ENCODE measurements at regions not wholly inside any gene's neighbourhood (a gene's known extent, or its start where the extent isn't known, plus 50 kb on each side); places are given as distances from the start of the nearest gene placed in this dataset.

DNA sequence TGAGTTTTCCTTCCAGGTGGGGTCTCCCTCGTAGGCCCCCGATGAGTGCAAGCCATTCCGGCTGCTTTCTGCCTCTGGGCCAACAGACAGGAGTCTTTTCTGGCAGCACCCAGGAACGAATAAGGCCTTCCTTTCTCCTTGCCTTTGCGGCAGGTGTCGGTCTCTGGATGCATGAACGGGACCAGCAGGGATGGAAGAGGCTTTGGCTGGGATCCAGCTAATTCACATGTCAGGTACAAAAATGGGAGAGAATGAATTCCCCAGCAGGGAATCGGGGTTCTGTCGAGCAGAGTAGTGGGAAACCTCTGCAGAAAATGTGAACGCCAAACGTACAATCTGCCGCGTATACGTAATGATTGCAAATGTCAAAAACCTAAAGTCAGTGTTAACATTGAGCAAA, 146.1 kb upstream of the TBL1X start:
- Histone ChIP-seq H3K36me3 (no peaks in the 10 kb centered on the region), H3K27ac (no peak overlapping the region), H3K9me3 (no peaks in the 10 kb centered on the region), H3K27me3 (no peaks in the 10 kb centered on the region), H3K4me3 (no peak overlapping the region), H3K4me1 (peaks cover 0 to 9% (median 3%) of the 10 kb centered on the region in 4 donors)
- 93 to 94% methylated on average over 14 of the region's 14 CpGs for WGBS, 2 donors
- DNase-seq, result no peak
- no peak for TF ChIP-seq CTCF (IDR thresholded peaks at IDR 0.05)
- no peak for TF ChIP-seq EP300 (IDR thresholded peaks at IDR 0.05)
- TF ChIP-seq POLR2AphosphoS5 (IDR thresholded peaks at IDR 0.05), result no peak
- no peak for TF ChIP-seq POLR2A (IDR thresholded peaks at IDR 0.05)
- intact Hi-C loops (cut with DNase I), result loop anchor here (10.0 kb wide), 1 partner anchor 146 kb away; the partner anchor contains the start of gene TBL1X

DNA sequence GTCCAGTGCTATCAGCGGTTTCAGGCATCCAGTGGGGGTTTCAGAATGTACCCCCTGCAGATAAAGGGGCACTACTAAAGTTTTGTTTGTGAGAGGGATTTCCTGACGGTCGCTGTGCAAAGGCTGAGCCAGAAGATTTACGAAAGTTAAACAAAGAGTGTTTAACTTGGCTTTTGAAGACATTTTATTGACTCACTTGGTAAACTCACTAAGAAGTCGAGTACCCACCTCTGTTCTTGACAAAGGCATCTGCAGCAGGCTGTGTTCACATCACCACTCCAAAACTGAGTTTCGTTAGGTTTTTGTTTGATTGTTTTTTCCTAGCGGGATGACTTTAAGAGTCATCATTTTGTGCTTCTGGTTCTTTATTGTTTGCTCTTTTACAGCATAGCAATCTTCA, 143.9 kb upstream of the TBL1X start:
- DNase-seq, result no peak
- Histone ChIP-seq H3K27ac (no peak overlapping the region), H3K4me1 (peaks cover 0 to 9% (median 3%) of the 10 kb centered on the region in 4 donors), H3K4me3 (no peak overlapping the region), H3K9me3 (no peaks in the 10 kb centered on the region), H3K36me3 (no peaks in the 10 kb centered on the region), H3K27me3 (no peaks in the 10 kb centered on the region)
- TF ChIP-seq POLR2AphosphoS5 (IDR thresholded peaks at IDR 0.05), result no peak
- no peak for TF ChIP-seq CTCF (IDR thresholded peaks at IDR 0.05)
- TF ChIP-seq EP300 (IDR thresholded peaks at IDR 0.05), result no peak
- no peak for TF ChIP-seq POLR2A (IDR thresholded peaks at IDR 0.05)
- WGBS, 2 donors, result 12 to 58% methylated on average over 7 of the region's 7 CpGs
- intact Hi-C loops (cut with DNase I), result no loop called here

DNA sequence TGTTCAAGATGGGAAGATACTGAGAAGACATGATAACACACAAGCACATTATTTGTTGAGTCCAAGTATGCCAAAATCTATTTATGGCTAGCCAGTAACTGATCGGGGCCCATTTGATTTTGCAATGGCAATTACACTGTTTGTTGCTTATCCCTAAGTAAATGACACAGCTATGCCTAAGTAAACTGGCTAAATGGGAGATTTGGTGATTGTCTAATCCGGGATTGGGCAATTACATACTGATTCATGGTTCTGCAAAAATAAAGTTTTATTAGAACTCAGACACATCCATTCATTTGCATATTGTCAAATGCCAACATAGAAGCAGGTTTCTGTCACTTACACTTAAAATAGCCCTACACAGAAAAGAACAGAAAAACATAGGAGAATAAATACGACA, 140.2 kb upstream of the TBL1X start:
- TF ChIP-seq POLR2A (IDR thresholded peaks at IDR 0.05) (no peak), EP300 (IDR thresholded peaks at IDR 0.05) (no peak), CTCF (IDR thresholded peaks at IDR 0.05) (no peak), POLR2AphosphoS5 (IDR thresholded peaks at IDR 0.05) (no peak)
- no peak for DNase-seq
- Histone ChIP-seq H3K9me3 (no peaks in the 10 kb centered on the region), H3K36me3 (no peaks in the 10 kb centered on the region), H3K4me1 (no peaks in the 10 kb centered on the region), H3K4me3 (no peak overlapping the region), H3K27ac (no peak overlapping the region), H3K27me3 (no peaks in the 10 kb centered on the region)
- WGBS, 2 donors, result 47 to 78% methylated on average over 3 of the region's 3 CpGs
- intact Hi-C loops (cut with DNase I), result no loop called here

- H3K36me3 ChIP-seq, result no peaks in the 10 kb centered on the region
- no peaks in the 10 kb centered on the region for H3K27me3 ChIP-seq
- no peaks in the 10 kb centered on the region for H3K9me3 ChIP-seq
- H3K27ac ChIP-seq, result no peak overlapping the region
- no peak overlapping the region for H3K4me3 ChIP-seq
- intact Hi-C loops (cut with DNase I), result no loop called here
- TF ChIP-seq CTCF (IDR thresholded peaks at IDR 0.05) (no peak), POLR2AphosphoS5 (IDR thresholded peaks at IDR 0.05) (no peak), POLR2A (IDR thresholded peaks at IDR 0.05) (no peak), EP300 (IDR thresholded peaks at IDR 0.05) (no peak)
- no peak for DNase-seq
- WGBS, 2 donors, result 90 to 97% methylated on average over 6 of the region's 6 CpGs
- no peaks in the 10 kb centered on the region for H3K4me1 ChIP-seq
These were observed 138.5 kb upstream of the TBL1X start for GRCh38 chrX:9326369-9326768.

DNA sequence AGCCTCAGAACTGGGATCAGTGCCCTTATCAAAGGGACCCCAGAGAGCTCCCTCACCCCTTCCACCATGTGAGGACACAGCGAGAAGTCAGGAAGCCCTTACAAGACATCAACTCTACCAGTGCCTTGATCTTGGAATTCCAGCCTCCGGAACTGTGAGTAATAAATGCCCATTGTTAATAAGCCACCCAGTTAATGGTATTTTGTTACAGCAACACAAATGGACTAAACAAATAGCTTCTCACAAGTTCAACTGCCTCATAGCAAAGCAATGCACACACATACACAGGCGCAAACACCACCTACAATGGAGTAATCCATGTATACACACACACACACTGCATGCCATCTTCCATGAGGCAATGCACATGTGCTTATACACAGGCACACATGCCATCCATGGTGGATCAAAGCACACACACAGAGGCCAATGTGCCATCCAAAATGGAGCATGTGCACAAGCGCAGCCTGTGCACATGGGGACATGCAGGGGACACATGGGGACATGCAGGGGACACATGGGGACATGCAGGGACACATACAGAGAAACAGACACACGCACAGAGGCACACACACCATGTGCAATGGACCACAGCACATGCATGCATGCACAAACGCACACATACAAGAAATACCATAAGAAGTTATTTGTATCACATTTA, 137.6 kb upstream of the TBL1X start:
- no peak overlapping the region for H3K4me3 ChIP-seq
- H3K4me1 ChIP-seq, result no peaks in the 10 kb centered on the region
- H3K27ac ChIP-seq, result no peak overlapping the region
- TF ChIP-seq POLR2AphosphoS5 (IDR thresholded peaks at IDR 0.05) (no peak), EP300 (IDR thresholded peaks at IDR 0.05) (no peak), POLR2A (IDR thresholded peaks at IDR 0.05) (no peak), CTCF (IDR thresholded peaks at IDR 0.05) (no peak)
- WGBS, 2 donors, result 94 to 96% methylated on average over 6 of the region's 6 CpGs
- no peak for DNase-seq
- intact Hi-C loops (cut with DNase I), result no loop called here
- H3K36me3 ChIP-seq, result no peaks in the 10 kb centered on the region
- H3K27me3 ChIP-seq, result no peaks in the 10 kb centered on the region
- no peaks in the 10 kb centered on the region for H3K9me3 ChIP-seq
